ENCODE measurements at regions not wholly inside any gene's neighbourhood (a gene's known extent, or its start where the extent isn't known, plus 50 kb on each side); places are given as distances from the start of the nearest gene placed in this dataset.

DNA sequence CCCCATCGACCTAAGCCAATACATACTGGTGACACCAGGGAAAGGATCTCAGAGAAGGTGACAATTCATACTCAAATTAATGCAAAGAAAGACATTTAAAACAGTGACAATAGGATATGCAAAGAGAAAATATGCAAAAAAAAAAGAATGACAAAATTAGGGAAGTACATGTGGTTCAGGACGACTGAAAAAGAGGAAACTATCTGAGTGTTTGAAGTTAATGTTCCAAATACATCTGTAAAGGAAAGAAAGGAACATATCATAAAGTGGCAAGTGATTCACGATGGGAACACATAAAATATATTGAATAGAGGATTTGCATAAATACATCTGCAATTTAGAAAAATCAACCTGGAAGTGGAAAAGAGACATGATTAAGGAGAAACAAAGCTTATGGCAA lies 441.4 kb downstream of the SLITRK5 start:
- TF ChIP-seq, protein P1, sequence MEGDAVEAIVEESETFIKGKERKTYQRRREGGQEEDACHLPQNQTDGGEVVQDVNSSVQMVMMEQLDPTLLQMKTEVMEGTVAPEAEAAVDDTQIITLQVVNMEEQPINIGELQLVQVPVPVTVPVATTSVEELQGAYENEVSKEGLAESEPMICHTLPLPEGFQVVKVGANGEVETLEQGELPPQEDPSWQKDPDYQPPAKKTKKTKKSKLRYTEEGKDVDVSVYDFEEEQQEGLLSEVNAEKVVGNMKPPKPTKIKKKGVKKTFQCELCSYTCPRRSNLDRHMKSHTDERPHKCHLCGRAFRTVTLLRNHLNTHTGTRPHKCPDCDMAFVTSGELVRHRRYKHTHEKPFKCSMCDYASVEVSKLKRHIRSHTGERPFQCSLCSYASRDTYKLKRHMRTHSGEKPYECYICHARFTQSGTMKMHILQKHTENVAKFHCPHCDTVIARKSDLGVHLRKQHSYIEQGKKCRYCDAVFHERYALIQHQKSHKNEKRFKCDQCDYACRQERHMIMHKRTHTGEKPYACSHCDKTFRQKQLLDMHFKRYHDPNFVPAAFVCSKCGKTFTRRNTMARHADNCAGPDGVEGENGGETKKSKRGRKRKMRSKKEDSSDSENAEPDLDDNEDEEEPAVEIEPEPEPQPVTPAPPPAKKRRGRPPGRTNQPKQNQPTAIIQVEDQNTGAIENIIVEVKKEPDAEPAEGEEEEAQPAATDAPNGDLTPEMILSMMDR (IDR thresholded peaks at IDR 0.05): no peak
- TF ChIP-seq POLR2A (IDR thresholded peaks at IDR 0.05) (no peak), EP300 (IDR thresholded peaks at IDR 0.05) (no peak)

Measured in sigmoid colon (tissue), 4 donors.